OCI-LY7 (cell line): ENCODE measurements at regions not wholly inside any gene's neighbourhood (a gene's known extent, or its start where the extent isn't known, plus 50 kb on each side); places are given as distances from the start of the nearest gene placed in this dataset.

Experiments
- BruUV-seq: library from RNA; stranded (reverse); fragments of 400-500 nt; replicated peaks from 2 replicates; lab custom pipeline; 2021; lab: Mats Ljungman, UMichigan
- CTCF ChIA-PET: fragments of 300-600 bp; sonication (Branson Sonifier 250); formaldehyde crosslinking; loops from one replicate; lab custom pipeline; 2022; ENCODE audit warnings: antibody characterized with exemption; ENCODE audit not compliant: unreplicated experiment; lab: Charles Lee
- POLR2A ChIA-PET: fragments of 300-600 bp; sonication (Branson Sonifier 250); formaldehyde crosslinking; loops from one replicate; lab custom pipeline; 2022; ENCODE audit warnings: antibody characterized with exemption; lab: Charles Lee
- DNase-seq: peaks from one replicate; pipeline ENCODE4 v3.0.0-alpha.2; 2015; ENCODE audit warnings: low spot score
- H2AFZ ChIP-seq: fragments of 200-600 bp; sonication (generic), shearing (Covaris generic); 2 replicates; pipeline ENCODE4 v1.6.1; 2014; ENCODE audit warnings: mild to moderate bottlenecking, antibody characterized with exemption, low read length, moderate library complexity
- H3K27ac ChIP-seq: fragments of 200-600 bp; sonication (generic); 2 replicates; pipeline ENCODE4 v1.5.1; 2014; ENCODE audit warnings: mixed run types, low read depth, mild to moderate bottlenecking, moderate library complexity, low read length, inconsistent platforms; ENCODE audit not compliant: poor library complexity, severe bottlenecking
- H3K36me3 ChIP-seq: fragments of 200-600 bp; sonication (generic); 2 replicates; pipeline ENCODE4 v1.6.1; 2014; ENCODE audit warnings: mild to moderate bottlenecking, antibody characterized with exemption, low read length, moderate library complexity, mixed read lengths; ENCODE audit not compliant: insufficient read depth
- H3K4me1 ChIP-seq: fragments of 200-600 bp; sonication (generic); 2 replicates; pipeline ENCODE4 v1.5.1; 2014; ENCODE audit warnings: mild to moderate bottlenecking, low read length; ENCODE audit not compliant: insufficient read depth, poor library complexity, severe bottlenecking
- H3K4me2 ChIP-seq: fragments of 200-600 bp; sonication (generic); 2 replicates; pipeline ENCODE4 v1.6.1; 2014; ENCODE audit warnings: mild to moderate bottlenecking, low read length
- H3K4me3 ChIP-seq: fragments of 200-600 bp; sonication (generic); 2 replicates; pipeline ENCODE4 v1.5.1; 2014; ENCODE audit warnings: mild to moderate bottlenecking, low read depth, low read length; ENCODE audit not compliant: poor library complexity, severe bottlenecking
- H3K79me2 ChIP-seq: fragments of 200-600 bp; sonication (generic); 2 replicates; pipeline ENCODE4 v1.6.1; 2016; ENCODE audit warnings: low read depth, mild to moderate bottlenecking, low read length, moderate library complexity, mixed read lengths; ENCODE audit not compliant: insufficient read depth
- H3K9me2 ChIP-seq: fragments of 200-600 bp; sonication (generic); 2 replicates; pipeline ENCODE4 v1.6.1; 2016; ENCODE audit warnings: mild to moderate bottlenecking, low read length, mixed read lengths; ENCODE audit not compliant: insufficient read depth
- H3K9me3 ChIP-seq: fragments of 200-600 bp; sonication (generic); 2 replicates; pipeline ENCODE4 v1.6.1; 2014; ENCODE audit warnings: mild to moderate bottlenecking, mixed run types, low read length, mixed read lengths
- H4K20me1 ChIP-seq: fragments of 200-600 bp; sonication (generic); 2 replicates; pipeline ENCODE4 v1.6.1; 2014; ENCODE audit warnings: mild to moderate bottlenecking, antibody characterized with exemption, low read length, moderate library complexity, mixed read lengths; ENCODE audit not compliant: insufficient read depth
- EZH2phosphoT487 ChIP-seq: fragments of 200-600 bp; sonication (generic); IDR thresholded peaks from 2 replicates; pipeline ENCODE4 v1.6.1; 2018; ENCODE audit warnings: low read depth, borderline replicate concordance, mild to moderate bottlenecking, mixed run types, antibody characterized with exemption, low read length, moderate library complexity, mixed read lengths
- intact Hi-C: fragments of 100-400 bp; cut with micrococcal nuclease; formaldehyde crosslinking; loops from one replicate; pipeline ENCODE4 v1.10.0; 2022; ENCODE audit not compliant: unreplicated experiment
- TF ChIP-seq, protein P1 (sequence below): fragments of 200-600 bp; sonication (generic); conservative IDR thresholded peaks from 2 replicates; pipeline ENCODE4 v1.5.1; 2014; ENCODE audit warnings: mild to moderate bottlenecking, antibody characterized with exemption, low read length, moderate library complexity, mixed read lengths

DNA sequence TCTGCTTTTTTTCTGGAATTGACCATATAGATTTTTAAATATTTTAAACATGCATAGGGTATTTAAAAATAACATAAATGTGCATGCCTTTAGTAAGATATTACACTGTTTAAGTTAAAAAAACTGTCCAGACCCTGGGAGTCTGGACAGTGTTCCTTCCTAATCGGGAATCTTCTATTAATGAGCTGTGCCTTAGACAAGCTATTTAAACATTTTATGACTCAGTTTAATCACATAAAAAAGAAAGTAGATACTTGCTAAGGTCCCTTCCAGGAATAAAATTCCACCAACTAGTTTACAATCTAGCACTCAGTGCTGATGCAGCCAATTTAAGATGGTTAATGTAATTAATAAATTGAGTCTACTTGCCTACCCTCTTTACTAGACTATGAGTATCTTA lies 140.4 kb upstream of the DPH6 start:
- no peak overlapping the region for H2AFZ ChIP-seq
- no peaks in the 10 kb centered on the region for H3K4me1 ChIP-seq
- no peaks in the 10 kb centered on the region for H3K9me3 ChIP-seq
- ChIA-PET CTCF (no interaction called here), POLR2A (interaction anchor here (0.7 kb wide), 1 partner anchor 127 kb away, joined by 3 read pairs; no protein-coding TSS in a partner anchor)
- no peak overlapping the region for H3K27ac ChIP-seq
- BruUV-seq: no TSS peak
- no peaks in the 10 kb centered on the region for H3K36me3 ChIP-seq
- TF ChIP-seq, protein P1, sequence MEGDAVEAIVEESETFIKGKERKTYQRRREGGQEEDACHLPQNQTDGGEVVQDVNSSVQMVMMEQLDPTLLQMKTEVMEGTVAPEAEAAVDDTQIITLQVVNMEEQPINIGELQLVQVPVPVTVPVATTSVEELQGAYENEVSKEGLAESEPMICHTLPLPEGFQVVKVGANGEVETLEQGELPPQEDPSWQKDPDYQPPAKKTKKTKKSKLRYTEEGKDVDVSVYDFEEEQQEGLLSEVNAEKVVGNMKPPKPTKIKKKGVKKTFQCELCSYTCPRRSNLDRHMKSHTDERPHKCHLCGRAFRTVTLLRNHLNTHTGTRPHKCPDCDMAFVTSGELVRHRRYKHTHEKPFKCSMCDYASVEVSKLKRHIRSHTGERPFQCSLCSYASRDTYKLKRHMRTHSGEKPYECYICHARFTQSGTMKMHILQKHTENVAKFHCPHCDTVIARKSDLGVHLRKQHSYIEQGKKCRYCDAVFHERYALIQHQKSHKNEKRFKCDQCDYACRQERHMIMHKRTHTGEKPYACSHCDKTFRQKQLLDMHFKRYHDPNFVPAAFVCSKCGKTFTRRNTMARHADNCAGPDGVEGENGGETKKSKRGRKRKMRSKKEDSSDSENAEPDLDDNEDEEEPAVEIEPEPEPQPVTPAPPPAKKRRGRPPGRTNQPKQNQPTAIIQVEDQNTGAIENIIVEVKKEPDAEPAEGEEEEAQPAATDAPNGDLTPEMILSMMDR: no peak
- no peak for TF ChIP-seq EZH2phosphoT487
- no peaks in the 10 kb centered on the region for H4K20me1 ChIP-seq
- intact Hi-C loops: no loop called here
- no peaks in the 10 kb centered on the region for H3K79me2 ChIP-seq
- no peak for DNase-seq
- no peak overlapping the region for H3K4me3 ChIP-seq
- H3K9me2 ChIP-seq: no peaks in the 10 kb centered on the region
- no peak overlapping the region for H3K4me2 ChIP-seq

DNA sequence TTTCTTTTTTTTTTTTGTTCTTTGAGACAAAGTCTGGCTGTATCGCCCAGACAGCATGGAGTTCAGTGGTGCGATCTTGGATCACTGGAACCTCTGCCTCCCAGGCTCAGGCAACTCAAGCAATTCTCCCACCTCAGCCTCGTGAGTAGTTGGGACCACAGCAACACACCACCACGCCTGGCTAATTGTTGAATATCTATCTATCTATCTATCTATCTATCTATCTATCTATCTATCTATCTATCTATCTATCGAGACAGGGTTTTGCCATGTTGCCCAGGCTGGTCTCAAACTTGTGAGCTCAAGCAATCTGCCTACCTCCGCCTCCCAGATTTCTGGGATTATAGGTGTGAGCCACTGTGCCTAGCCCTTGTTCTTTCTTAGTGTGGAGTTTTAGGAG lies 143.3 kb upstream of the DPH6 start:
- no peak for DNase-seq
- intact Hi-C loops: no loop called here
- CTCF ChIA-PET: no interaction called here
- BruUV-seq: no TSS peak
- H3K79me2 ChIP-seq: no peaks in the 10 kb centered on the region
- TF ChIP-seq, protein P1: no peak
- no peak for TF ChIP-seq EZH2phosphoT487
- H3K4me2 ChIP-seq: no peak overlapping the region
- POLR2A ChIA-PET: no interaction called here
- no peaks in the 10 kb centered on the region for H3K9me2 ChIP-seq
- no peaks in the 10 kb centered on the region for H3K4me1 ChIP-seq
- no peak overlapping the region for H3K4me3 ChIP-seq
- H3K27ac ChIP-seq: no peak overlapping the region
- no peaks in the 10 kb centered on the region for H4K20me1 ChIP-seq
- H3K9me3 ChIP-seq: no peaks in the 10 kb centered on the region
- no peak overlapping the region for H2AFZ ChIP-seq
- no peaks in the 10 kb centered on the region for H3K36me3 ChIP-seq

DNA sequence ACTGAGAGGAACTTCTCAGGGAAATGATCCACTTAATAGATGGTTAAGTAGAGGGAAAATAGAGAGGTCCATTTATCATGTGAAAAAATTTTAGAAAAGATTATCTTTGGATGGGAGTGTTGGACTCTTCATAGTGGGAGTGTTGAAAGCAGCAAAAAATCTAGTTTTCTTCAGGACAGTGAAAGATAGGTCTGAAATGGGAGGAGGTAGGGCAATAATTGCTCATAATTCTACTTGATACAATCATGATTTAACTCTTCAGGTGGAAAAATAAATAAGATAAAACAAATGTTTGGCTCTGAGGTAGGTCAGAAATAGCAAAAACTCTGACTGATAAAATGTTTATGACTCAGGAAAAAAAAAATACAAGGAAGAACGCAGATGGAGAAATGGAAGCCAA lies 144.1 kb upstream of the DPH6 start:
- intact Hi-C loops: no loop called here
- H3K4me2 ChIP-seq: no peak overlapping the region

More for the DNA sequence above, 144.1 kb upstream of the DPH6 start:
- ChIA-PET POLR2A (no interaction called here), CTCF (no interaction called here)
- Histone ChIP-seq H4K20me1 (no peaks in the 10 kb centered on the region), H3K4me1 (no peaks in the 10 kb centered on the region), H3K79me2 (no peaks in the 10 kb centered on the region), H3K9me3 (no peaks in the 10 kb centered on the region), H3K4me3 (no peak overlapping the region), H2AFZ (no peak overlapping the region), H3K27ac (no peak overlapping the region), H3K36me3 (no peaks in the 10 kb centered on the region), H3K9me2 (no peaks in the 10 kb centered on the region)
- TF ChIP-seq EZH2phosphoT487: no peak
- TF ChIP-seq, protein P1: no peak
- no peak for DNase-seq
- BruUV-seq: no TSS peak
